ENCODE measurements at regions not wholly inside any gene's neighbourhood (a gene's known extent, or its start where the extent isn't known, plus 50 kb on each side); places are given as distances from the start of the nearest gene placed in this dataset.

GRCh38 chr13:22320991-22321390 is 650.1 kb downstream of the FGF9 start:
- H3K9me3 ChIP-seq = no peaks in the 10 kb centered on the region
- H2AFZ ChIP-seq (ENCODE audit: low read depth) = no peak overlapping the region
- no peaks in the 10 kb centered on the region for H4K20me1 ChIP-seq (ENCODE audit: insufficient read depth)
- H3K27ac ChIP-seq (ENCODE audit: low read depth in 2 of 2, low read length in 1 of 2) = no peak overlapping the region
- no peaks in the 10 kb centered on the region for H3K36me3 ChIP-seq (replicated peaks in 1 of 2; ENCODE audit: control insufficient read depth in 1 of 2, insufficient read depth in 2 of 2, low read length in 1 of 2)
- no peaks in the 10 kb centered on the region for H3K79me2 ChIP-seq (ENCODE audit: insufficient read depth)
- no peaks in the 10 kb centered on the region for H3K27me3 ChIP-seq (ENCODE audit: insufficient read depth)
- WGBS (ENCODE audit: low lambda C conversion rate) = 0% methylated on average over 3 of the region's 3 CpGs
- H3K9me2 ChIP-seq = no peaks in the 10 kb centered on the region
- H3K4me1 ChIP-seq (ENCODE audit: control insufficient read depth in 1 of 2, insufficient read depth in 2 of 2, low read depth in 1 of 2, low read length in 1 of 2) = no peaks in the 10 kb centered on the region
- H3F3A ChIP-seq (replicated peaks; ENCODE audit: insufficient read depth) = no peaks in the 10 kb centered on the region
- CTCF ChIA-PET = no interaction called here
- H3K4me3 ChIP-seq (ENCODE audit: low read depth in 2 of 2, low read length in 1 of 2) = no peak overlapping the region
- TF ChIP-seq ZBTB33 (IDR thresholded peaks at IDR 0.05; ENCODE audit: borderline replicate concordance, low read depth) (no peak), MXI1 (IDR thresholded peaks at IDR 0.05; ENCODE audit: low read depth, low read length) (no peak), EP300 (IDR thresholded peaks at IDR 0.05; ENCODE audit: borderline replicate concordance in 1 of 2, low read depth in 1 of 2, low read length in 1 of 2) (no peak), TEAD4 (IDR thresholded peaks at IDR 0.05; ENCODE audit: borderline replicate concordance, insufficient read depth) (no peak), JUND (IDR thresholded peaks at IDR 0.05) (no peak), RXRA (IDR thresholded peaks at IDR 0.05; ENCODE audit: borderline replicate concordance, low read depth) (no peak), CHD2 (IDR thresholded peaks at IDR 0.05; ENCODE audit: low read length, partially characterized antibody) (no peak), USF2 (IDR thresholded peaks at IDR 0.05; ENCODE audit: borderline replicate concordance, low read depth, low read length) (no peak), FOSL2 (IDR thresholded peaks at IDR 0.05; ENCODE audit: borderline replicate concordance, low read depth) (no peak), ELF1 (IDR thresholded peaks at IDR 0.05) (no peak), TAF1 (IDR thresholded peaks at IDR 0.05; ENCODE audit: borderline replicate concordance, low read depth, low read length) (no peak)
- TF ChIP-seq, protein P1, sequence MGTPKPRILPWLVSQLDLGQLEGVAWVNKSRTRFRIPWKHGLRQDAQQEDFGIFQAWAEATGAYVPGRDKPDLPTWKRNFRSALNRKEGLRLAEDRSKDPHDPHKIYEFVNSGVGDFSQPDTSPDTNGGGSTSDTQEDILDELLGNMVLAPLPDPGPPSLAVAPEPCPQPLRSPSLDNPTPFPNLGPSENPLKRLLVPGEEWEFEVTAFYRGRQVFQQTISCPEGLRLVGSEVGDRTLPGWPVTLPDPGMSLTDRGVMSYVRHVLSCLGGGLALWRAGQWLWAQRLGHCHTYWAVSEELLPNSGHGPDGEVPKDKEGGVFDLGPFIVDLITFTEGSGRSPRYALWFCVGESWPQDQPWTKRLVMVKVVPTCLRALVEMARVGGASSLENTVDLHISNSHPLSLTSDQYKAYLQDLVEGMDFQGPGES (IDR thresholded peaks at IDR 0.05; ENCODE audit: low read depth, low read length) = no peak
- no peak for DNase-seq
- POLR2A ChIA-PET = no interaction called here
- no peak overlapping the region for H3K9ac ChIP-seq
- no peak overlapping the region for H3K4me2 ChIP-seq

DNA sequence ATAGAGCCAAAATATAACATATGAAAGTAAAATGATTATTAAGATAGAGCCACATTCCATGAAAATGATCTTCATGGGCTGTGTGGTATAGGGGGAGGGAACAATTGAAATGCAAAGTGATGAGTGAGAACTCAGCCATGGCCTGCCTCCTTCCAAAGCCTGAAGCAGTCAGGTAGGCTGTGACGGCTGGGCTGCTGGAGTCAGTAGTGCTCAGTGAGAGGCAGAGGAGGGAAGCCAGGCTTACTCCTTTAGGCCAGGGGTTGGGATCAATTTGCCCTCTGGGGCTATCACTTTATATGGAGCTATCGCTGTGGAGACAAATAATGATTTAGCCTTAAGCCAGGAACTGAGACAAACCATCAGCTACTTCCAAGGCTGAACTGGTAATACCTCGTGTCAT is 654.9 kb downstream of the FGF9 start:
- Histone ChIP-seq H3K9me3 (no peaks in the 10 kb centered on the region), H3K4me1 (ENCODE audit: control insufficient read depth in 1 of 2, insufficient read depth in 2 of 2, low read depth in 1 of 2, low read length in 1 of 2) (no peaks in the 10 kb centered on the region), H3K27ac (ENCODE audit: low read depth in 2 of 2, low read length in 1 of 2) (no peak overlapping the region), H2AFZ (ENCODE audit: low read depth) (no peak overlapping the region), H3K4me3 (ENCODE audit: low read depth in 2 of 2, low read length in 1 of 2) (no peak overlapping the region), H3K4me2 (no peak overlapping the region), H3K9me2 (no peaks in the 10 kb centered on the region), H4K20me1 (ENCODE audit: insufficient read depth) (no peaks in the 10 kb centered on the region), H3K27me3 (ENCODE audit: insufficient read depth) (no peaks in the 10 kb centered on the region), H3K9ac (no peak overlapping the region), H3K36me3 (replicated peaks in 1 of 2; ENCODE audit: control insufficient read depth in 1 of 2, insufficient read depth in 2 of 2, low read length in 1 of 2) (no peaks in the 10 kb centered on the region), H3K79me2 (ENCODE audit: insufficient read depth) (no peaks in the 10 kb centered on the region), H3F3A (replicated peaks; ENCODE audit: insufficient read depth) (no peaks in the 10 kb centered on the region)
- no peak for DNase-seq
- POLR2A ChIA-PET = no interaction called here
- 6% methylated on average over 3 of the region's 3 CpGs for WGBS (ENCODE audit: low lambda C conversion rate)
- CTCF ChIA-PET = no interaction called here
- TF ChIP-seq GATA2 (CRISPR knock-in tag; IDR thresholded peaks at IDR 0.05) (no peak), REST (IDR thresholded peaks at IDR 0.05; ENCODE audit: low read depth, low read length) (no peak), USF2 (IDR thresholded peaks at IDR 0.05; ENCODE audit: borderline replicate concordance, low read depth, low read length) (no peak)
- TF ChIP-seq, protein P2, sequence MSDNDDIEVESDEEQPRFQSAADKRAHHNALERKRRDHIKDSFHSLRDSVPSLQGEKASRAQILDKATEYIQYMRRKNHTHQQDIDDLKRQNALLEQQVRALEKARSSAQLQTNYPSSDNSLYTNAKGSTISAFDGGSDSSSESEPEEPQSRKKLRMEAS (IDR thresholded peaks at IDR 0.05; ENCODE audit: low read depth) = no peak
- TF ChIP-seq, protein P3, sequence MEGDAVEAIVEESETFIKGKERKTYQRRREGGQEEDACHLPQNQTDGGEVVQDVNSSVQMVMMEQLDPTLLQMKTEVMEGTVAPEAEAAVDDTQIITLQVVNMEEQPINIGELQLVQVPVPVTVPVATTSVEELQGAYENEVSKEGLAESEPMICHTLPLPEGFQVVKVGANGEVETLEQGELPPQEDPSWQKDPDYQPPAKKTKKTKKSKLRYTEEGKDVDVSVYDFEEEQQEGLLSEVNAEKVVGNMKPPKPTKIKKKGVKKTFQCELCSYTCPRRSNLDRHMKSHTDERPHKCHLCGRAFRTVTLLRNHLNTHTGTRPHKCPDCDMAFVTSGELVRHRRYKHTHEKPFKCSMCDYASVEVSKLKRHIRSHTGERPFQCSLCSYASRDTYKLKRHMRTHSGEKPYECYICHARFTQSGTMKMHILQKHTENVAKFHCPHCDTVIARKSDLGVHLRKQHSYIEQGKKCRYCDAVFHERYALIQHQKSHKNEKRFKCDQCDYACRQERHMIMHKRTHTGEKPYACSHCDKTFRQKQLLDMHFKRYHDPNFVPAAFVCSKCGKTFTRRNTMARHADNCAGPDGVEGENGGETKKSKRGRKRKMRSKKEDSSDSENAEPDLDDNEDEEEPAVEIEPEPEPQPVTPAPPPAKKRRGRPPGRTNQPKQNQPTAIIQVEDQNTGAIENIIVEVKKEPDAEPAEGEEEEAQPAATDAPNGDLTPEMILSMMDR (IDR thresholded peaks at IDR 0.05) = no peak

All from SK-N-SH (cell line).